GM18867 (cell line): ENCODE measurements at regions not wholly inside any gene's neighbourhood (a gene's known extent, or its start where the extent isn't known, plus 50 kb on each side); places are given as distances from the start of the nearest gene placed in this dataset.

Source experiments
- ATAC-seq: cut with Tn5 transposase; IDR thresholded peaks from one replicate; pipeline ENCODE4 v1.9.1; 2021; ENCODE audit warnings: mild to moderate bottlenecking, moderate library complexity; ENCODE audit not compliant: unreplicated experiment

- no peak for ATAC-seq
These were observed 183.3 kb downstream of the CCDC59 start for GRCh38 chr12:82174936-82175335.

GRCh38 chr12:82174383-82174782 lies 183.8 kb downstream of the CCDC59 start:
- no peak for ATAC-seq

GRCh38 chr12:82149045-82149444 lies 209.1 kb downstream of the CCDC59 start:
- ATAC-seq, result no peak

- ATAC-seq, result no peak
These were observed 211.4 kb downstream of the CCDC59 start for GRCh38 chr12:82146740-82147139.

GRCh38 chr12:82144505-82144904 lies 213.7 kb downstream of the CCDC59 start:
- no peak for ATAC-seq

- ATAC-seq, result no peak
These were observed 225.8 kb downstream of the CCDC59 start for GRCh38 chr12:82132390-82132789.

- no peak for ATAC-seq
These were observed 227.4 kb downstream of the CCDC59 start for GRCh38 chr12:82130762-82131161.

GRCh38 chr12:82124711-82125380 lies 233.3 kb downstream of the CCDC59 start:
- ATAC-seq, result no peak

- ATAC-seq, result no peak
These were observed 236.6 kb downstream of the CCDC59 start for GRCh38 chr12:82121545-82121944.

- no peak for ATAC-seq
These were observed 237.3 kb downstream of the CCDC59 start for GRCh38 chr12:82120901-82121300.

- ATAC-seq, result no peak
These were observed 248.9 kb downstream of the CCDC59 start for GRCh38 chr12:82109243-82109642.

GRCh38 chr12:82108615-82109014 lies 249.6 kb downstream of the CCDC59 start:
- no peak for ATAC-seq

- ATAC-seq, result no peak
These were observed 259.0 kb downstream of the CCDC59 start for GRCh38 chr12:82099216-82099615.

- no peak for ATAC-seq
These were observed 260.3 kb downstream of the CCDC59 start for GRCh38 chr12:82097877-82098276.

GRCh38 chr12:82097438-82097837 lies 260.7 kb downstream of the CCDC59 start:
- ATAC-seq, result no peak

GRCh38 chr12:82090165-82090564 lies 268.0 kb downstream of the CCDC59 start:
- ATAC-seq, result no peak

GRCh38 chr12:82089369-82090121 lies 268.6 kb downstream of the CCDC59 start:
- ATAC-seq, result no peak

GRCh38 chr12:82082501-82082900 lies 275.7 kb downstream of the CCDC59 start:
- ATAC-seq, result no peak

- ATAC-seq, result no peak
These were observed 288.2 kb downstream of the CCDC59 start for GRCh38 chr12:82069931-82070514.

GRCh38 chr12:82058197-82058596 lies 299.0 kb upstream of the PPFIA2 start:
- no peak for ATAC-seq

GRCh38 chr12:82057770-82058169 lies 298.6 kb upstream of the PPFIA2 start:
- no peak for ATAC-seq

- no peak for ATAC-seq
These were observed 296.2 kb upstream of the PPFIA2 start for GRCh38 chr12:82055391-82055790.
